Endothelial cell of umbilical vein (primary cell): ENCODE measurements at regions not wholly inside any gene's neighbourhood (a gene's known extent, or its start where the extent isn't known, plus 50 kb on each side); places are given as distances from the start of the nearest gene placed in this dataset.

Experiments used
- BruUV-seq: library from RNA; stranded (reverse); fragments of 400-500 nt; replicated peaks from 2 replicates; lab custom pipeline; 2021; lab: Mats Ljungman, UMichigan
- CTCF ChIA-PET: fragments of 300-600, 350-600 bp; sonication (Branson Sonifier 250); formaldehyde crosslinking; loops from one replicate; lab custom pipeline; 2021; ENCODE audit warnings: antibody characterized with exemption, inconsistent platforms; lab: Charles Lee
- POLR2A ChIA-PET: fragments of 300-600, 350-600 bp; sonication (Branson Sonifier 250); formaldehyde crosslinking; loops from one replicate; lab custom pipeline; 2021; ENCODE audit warnings: antibody characterized with exemption, inconsistent platforms; lab: Charles Lee
- DNase-seq: peaks from one replicate; pipeline ENCODE4 v3.0.0-alpha.2; 2011; ENCODE audit warnings: low read depth, low spot score
- FAIRE-seq: peaks from 2 replicates; lab custom pipeline; 2011; peaks lifted over from hg19 to GRCh38; lab: Jason Lieb, UNC
- H2AFZ ChIP-seq: 2 replicates; pipeline ENCODE4 v1.6.0; 2012; ENCODE audit warnings: low read depth, low read length, control low read depth, inconsistent platforms
- H3K27ac ChIP-seq: 2 replicates; pipeline ENCODE4 v1.5.1; 2011; ENCODE audit warnings: low read depth, mild to moderate bottlenecking, control low read depth, low read length, moderate library complexity; ENCODE audit not compliant: insufficient read depth
- H3K27me3 ChIP-seq, 2 experiments: 2 replicates each; pipeline versions ENCODE4 v1.6.0 to v1.6.1; 2011; ENCODE audit warnings: low read length in 2 of 2, mixed read lengths in 1 of 2; ENCODE audit not compliant: control insufficient read depth in 2 of 2, insufficient read depth in 2 of 2
- H3K36me3 ChIP-seq, 2 experiments: 2 replicates in 1 of 2; 3 replicates in 1 of 2; pipeline ENCODE4 v1.5.1; 2011; ENCODE audit warnings: low read length in 2 of 2, mild to moderate bottlenecking in 1 of 2, moderate library complexity in 1 of 2; ENCODE audit not compliant: control insufficient read depth in 2 of 2, insufficient read depth in 2 of 2; ENCODE audit errors: extremely low read depth in 1 of 2
- H3K4me1 ChIP-seq: 3 replicates; pipeline ENCODE4 v1.5.1; 2011; ENCODE audit warnings: mild to moderate bottlenecking, low read length; ENCODE audit not compliant: control insufficient read depth, insufficient read depth; ENCODE audit errors: extremely low read depth
- H3K4me2 ChIP-seq: 2 replicates; pipeline ENCODE4 v1.6.1; 2011; ENCODE audit warnings: low read length, control low read depth, mixed read lengths; ENCODE audit not compliant: insufficient read depth
- H3K4me3 ChIP-seq, 3 experiments: fragments of 200-600 bp in 1 of 3; sonication (generic), shearing (Covaris generic) in 1 of 3; replicated peaks in 1 of 3; 2 replicates each; pipeline ENCODE4 v1.5.1; 2011 to 2016; ENCODE audit warnings: control low read depth in 3 of 3, low read length in 3 of 3, mild to moderate bottlenecking in 2 of 3, inconsistent platforms in 1 of 3, low read depth in 1 of 3, moderate library complexity in 1 of 3; ENCODE audit not compliant: insufficient read depth in 1 of 3
- H3K79me2 ChIP-seq: 2 replicates; pipeline ENCODE4 v1.6.0; 2012; ENCODE audit warnings: low read length, inconsistent platforms; ENCODE audit not compliant: control insufficient read depth, insufficient read depth
- H3K9ac ChIP-seq: replicated peaks from 2 replicates; pipeline ENCODE3; 2011; ENCODE audit warnings: low read length, control low read depth; ENCODE audit not compliant: insufficient read depth; ENCODE audit errors: extremely low read depth
- H3K9me1 ChIP-seq: replicated peaks from 3 replicates; pipeline ENCODE4 v1.6.0; 2011; ENCODE audit warnings: mild to moderate bottlenecking, low read length; ENCODE audit not compliant: control insufficient read depth, insufficient read depth; ENCODE audit errors: extremely low read depth
- H3K9me3 ChIP-seq: replicated peaks from 2 replicates; pipeline ENCODE4 v1.5.1; 2012; ENCODE audit warnings: low read length, inconsistent platforms; ENCODE audit not compliant: control insufficient read depth, insufficient read depth
- H4K20me1 ChIP-seq: replicated peaks from 2 replicates; pipeline ENCODE3; 2011; ENCODE audit warnings: mild to moderate bottlenecking, low read length; ENCODE audit not compliant: control insufficient read depth, insufficient read depth; ENCODE audit errors: extremely low read depth
- EZH2 ChIP-seq: IDR thresholded peaks from 2 replicates; pipeline ENCODE4 v1.6.1; 2012; ENCODE audit warnings: borderline replicate concordance, low read depth, mild to moderate bottlenecking, moderate library complexity, low read length, inconsistent platforms; ENCODE audit not compliant: severe bottlenecking
- FOS ChIP-seq: IDR thresholded peaks from 2 replicates; pipeline ENCODE4 v1.6.1; 2011; ENCODE audit warnings: mild to moderate bottlenecking, low read length, moderate library complexity, borderline replicate concordance; ENCODE audit not compliant: insufficient read depth
- GATA2 ChIP-seq: IDR thresholded peaks from 2 replicates; pipeline ENCODE4 v1.7.0; 2011; ENCODE audit warnings: low read depth, mild to moderate bottlenecking, moderate library complexity, mixed read lengths, low read length; ENCODE audit not compliant: insufficient read length, insufficient read depth
- JUN ChIP-seq: IDR thresholded peaks from 2 replicates; pipeline ENCODE4 v1.6.1; 2011; ENCODE audit warnings: borderline replicate concordance, low read depth; ENCODE audit not compliant: insufficient read length, insufficient read depth
- MYC ChIP-seq: IDR thresholded peaks from one replicate; pipeline ENCODE4 v1.6.1; 2011; ENCODE audit warnings: mild to moderate bottlenecking, low read depth, low read length
- POLR2A ChIP-seq: IDR thresholded peaks from 2 replicates; pipeline ENCODE4 v1.6.1; 2012; ENCODE audit warnings: low read depth, mild to moderate bottlenecking, control low read depth, low read length
- POLR2AphosphoS5 ChIP-seq: IDR thresholded peaks from 2 replicates; pipeline ENCODE4 v1.6.1; 2012; ENCODE audit warnings: low read depth, mild to moderate bottlenecking, control low read depth, low read length, moderate library complexity; ENCODE audit not compliant: insufficient read depth
- dilution Hi-C: fragments of 300-500 bp; cut with MboI; formaldehyde crosslinking; loops from one replicate; pipeline ENCODE4 v1.15.0; 2019; ENCODE audit warnings: low sequenced_read_pairs; ENCODE audit not compliant: extremely low pct_ligation_motif_present
- intact Hi-C: fragments of 100-400 bp; cut with micrococcal nuclease; formaldehyde crosslinking; loops from one replicate; pipeline ENCODE4 v1.10.0; 2022
- TF ChIP-seq, protein P1 (sequence below): IDR thresholded peaks from 2 replicates; pipeline ENCODE4 v1.6.1; 2011; ENCODE audit not compliant: insufficient read depth, insufficient read length
- TF ChIP-seq, protein P2 (sequence below), 2 donors: IDR thresholded peaks; 1 replicate in 1 of 2; 2 replicates in 1 of 2; pipeline ENCODE4 v1.5.1; 2011; ENCODE audit warnings: low read length in 2 of 2, mild to moderate bottlenecking in 2 of 2, moderate library complexity in 2 of 2, control low read depth in 1 of 2, inconsistent platforms in 1 of 2, low read depth in 1 of 2; ENCODE audit not compliant: insufficient read depth in 1 of 2; ENCODE audit errors: extremely low read depth in 1 of 2

DNA sequence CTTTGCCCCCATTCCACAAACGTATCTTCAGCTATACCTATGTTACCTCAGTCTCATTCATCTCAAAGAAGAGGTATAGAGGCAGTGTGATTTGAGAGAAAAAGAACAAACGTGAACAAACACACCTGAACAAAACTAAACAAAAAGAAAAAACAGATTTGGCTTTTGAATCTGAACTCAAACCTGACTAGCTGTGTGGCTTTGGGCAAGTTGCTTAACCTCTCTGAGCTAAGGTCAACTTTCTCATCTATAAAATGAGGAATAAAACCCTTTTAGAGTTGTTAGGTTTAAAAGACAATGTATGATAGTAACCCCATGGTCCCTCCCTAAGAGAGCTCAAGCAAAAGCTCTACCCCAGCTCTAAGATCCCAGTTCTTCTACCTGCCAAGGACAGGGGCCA is 73.5 kb downstream of the ZNF648 start:
- no peak overlapping the region for H3K27ac ChIP-seq
- H3K9ac ChIP-seq = no peak overlapping the region
- FAIRE-seq (no peak), DNase-seq (no peak)
- no peaks in the 10 kb centered on the region for H4K20me1 ChIP-seq
- CTCF ChIA-PET = no interaction called here
- H3K36me3 ChIP-seq = no peaks in the 10 kb centered on the region
- H3K4me3 ChIP-seq = no peak overlapping the region
- H3K9me3 ChIP-seq = no peaks in the 10 kb centered on the region
- H3K27me3 ChIP-seq = no peaks in the 10 kb centered on the region
- no peaks in the 10 kb centered on the region for H3K9me1 ChIP-seq
- dilution Hi-C loops = no loop called here
- H3K79me2 ChIP-seq = no peaks in the 10 kb centered on the region
- no peak overlapping the region for H2AFZ ChIP-seq
- H3K4me1 ChIP-seq = no peaks in the 10 kb centered on the region
- POLR2A ChIA-PET = no interaction called here
- TF ChIP-seq POLR2A (no peak), FOS (no peak), POLR2AphosphoS5 (no peak), MYC (no peak)
- H3K4me2 ChIP-seq = no peak overlapping the region
- BruUV-seq = no TSS peak
- intact Hi-C loops = no loop called here

DNA sequence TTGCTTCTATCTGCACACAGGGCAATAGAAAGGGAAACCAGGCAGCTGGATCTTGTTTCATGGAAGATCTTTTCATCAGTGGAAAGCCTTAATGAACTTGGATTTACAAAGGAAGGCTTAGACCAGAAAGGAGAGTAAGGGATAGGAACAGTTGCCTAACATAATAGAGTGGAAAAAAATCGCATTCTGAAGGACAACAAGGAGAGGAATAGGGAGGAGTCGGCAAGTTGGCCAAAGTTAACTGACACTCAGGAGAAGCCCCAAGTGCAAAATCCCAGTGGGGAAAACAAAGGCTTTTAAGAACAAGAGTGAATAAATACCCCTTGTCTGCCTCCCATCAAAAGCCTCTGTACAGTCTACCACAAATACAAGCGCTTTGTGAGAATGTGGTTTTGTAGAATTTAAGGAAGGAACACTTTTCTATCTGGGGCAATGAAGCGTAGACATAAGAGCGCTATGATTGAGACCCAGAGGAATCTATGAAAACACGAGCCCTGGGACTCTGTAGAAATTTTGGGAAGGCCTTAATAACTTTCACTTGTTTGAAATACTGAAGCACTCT is 74.1 kb downstream of the ZNF648 start:
- Histone ChIP-seq H3K4me3 (no peak overlapping the region), H3K4me2 (no peak overlapping the region), H3K27ac (no peak overlapping the region), H2AFZ (no peak overlapping the region), H3K9me3 (no peaks in the 10 kb centered on the region), H3K9me1 (no peaks in the 10 kb centered on the region), H4K20me1 (no peaks in the 10 kb centered on the region), H3K79me2 (no peaks in the 10 kb centered on the region), H3K36me3 (no peaks in the 10 kb centered on the region), H3K4me1 (no peaks in the 10 kb centered on the region), H3K9ac (no peak overlapping the region), H3K27me3 (no peaks in the 10 kb centered on the region)
- CTCF ChIA-PET = no interaction called here
- POLR2A ChIA-PET = no interaction called here
- intact Hi-C loops (no loop called here), dilution Hi-C loops (no loop called here)
- FAIRE-seq (no peak), DNase-seq (no peak)
- BruUV-seq = no TSS peak
- TF ChIP-seq JUN = no peak
- no peak for TF ChIP-seq EZH2
- TF ChIP-seq POLR2AphosphoS5 = no peak
- TF ChIP-seq GATA2 = no peak
- no peak for TF ChIP-seq FOS
- no peak for TF ChIP-seq MYC
- TF ChIP-seq POLR2A = no peak
- TF ChIP-seq, protein P1, sequence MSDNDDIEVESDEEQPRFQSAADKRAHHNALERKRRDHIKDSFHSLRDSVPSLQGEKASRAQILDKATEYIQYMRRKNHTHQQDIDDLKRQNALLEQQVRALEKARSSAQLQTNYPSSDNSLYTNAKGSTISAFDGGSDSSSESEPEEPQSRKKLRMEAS = no peak
- TF ChIP-seq, protein P2, sequence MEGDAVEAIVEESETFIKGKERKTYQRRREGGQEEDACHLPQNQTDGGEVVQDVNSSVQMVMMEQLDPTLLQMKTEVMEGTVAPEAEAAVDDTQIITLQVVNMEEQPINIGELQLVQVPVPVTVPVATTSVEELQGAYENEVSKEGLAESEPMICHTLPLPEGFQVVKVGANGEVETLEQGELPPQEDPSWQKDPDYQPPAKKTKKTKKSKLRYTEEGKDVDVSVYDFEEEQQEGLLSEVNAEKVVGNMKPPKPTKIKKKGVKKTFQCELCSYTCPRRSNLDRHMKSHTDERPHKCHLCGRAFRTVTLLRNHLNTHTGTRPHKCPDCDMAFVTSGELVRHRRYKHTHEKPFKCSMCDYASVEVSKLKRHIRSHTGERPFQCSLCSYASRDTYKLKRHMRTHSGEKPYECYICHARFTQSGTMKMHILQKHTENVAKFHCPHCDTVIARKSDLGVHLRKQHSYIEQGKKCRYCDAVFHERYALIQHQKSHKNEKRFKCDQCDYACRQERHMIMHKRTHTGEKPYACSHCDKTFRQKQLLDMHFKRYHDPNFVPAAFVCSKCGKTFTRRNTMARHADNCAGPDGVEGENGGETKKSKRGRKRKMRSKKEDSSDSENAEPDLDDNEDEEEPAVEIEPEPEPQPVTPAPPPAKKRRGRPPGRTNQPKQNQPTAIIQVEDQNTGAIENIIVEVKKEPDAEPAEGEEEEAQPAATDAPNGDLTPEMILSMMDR (IDR thresholded peaks at IDR 0.05; ENCODE audit: extremely low read depth in 1 of 2, insufficient read depth in 1 of 2, low read depth in 1 of 2, low read length in 2 of 2) = no peak
